Naive thymus-derived CD8-positive, alpha-beta T cell (primary cell): ENCODE measurements at regions not wholly inside any gene's neighbourhood (a gene's known extent, or its start where the extent isn't known, plus 50 kb on each side); places are given as distances from the start of the nearest gene placed in this dataset.
"Not testable (repeated sequence)": the region's sequence is repeated elsewhere in the genome, so short reads cannot be mapped to it uniquely, and the experiment has no call there.

Experiments used
- ATAC-seq, 2 donors: fragments of 150-1000 bp; cut with Tn5 transposase in 1 of 2; sonication (Bioruptor Pico), chemical (Tn5 transposase) in 1 of 2; 1 replicate in 1 of 2; 2 replicates in 1 of 2; pipeline ENCODE4 v1.10.0; 2021; ENCODE audit warnings: mild to moderate bottlenecking in 2 of 2, moderate library complexity in 2 of 2
- POLR2A ChIA-PET: fragments of 350-600 bp; sonication (Branson Sonifier 250); formaldehyde crosslinking; loops from one replicate; lab custom pipeline; 2021; ENCODE audit warnings: antibody characterized with exemption; lab: Charles Lee
- DNase-seq, 10 donors: peaks; one replicate each; pipeline versions ENCODE4 v3.0.0 to v3.0.0-alpha.2; 2020 to 2022
- H3K27ac Mint-ChIP-seq, 10 donors: one replicate each; pipeline ENCODE4 v1.8.0; 2020 to 2022; ENCODE audit warnings: mild to moderate bottlenecking in 10 of 10, mixed read lengths in 10 of 10, moderate library complexity in 4 of 10, inconsistent platforms in 1 of 10
- H3K27me3 Mint-ChIP-seq, 5 donors: one replicate each; pipeline ENCODE4 v1.8.0; 2021 to 2022; ENCODE audit warnings: mixed read lengths in 5 of 5
- H3K36me3 Mint-ChIP-seq, 3 donors: one replicate each; pipeline ENCODE4 v1.8.0; 2020 to 2022; ENCODE audit warnings: mixed read lengths in 3 of 3, mild to moderate bottlenecking in 2 of 3, inconsistent platforms in 1 of 3
- H3K4me1 Mint-ChIP-seq, 4 donors: one replicate each; pipeline ENCODE4 v1.8.0; 2021 to 2022; ENCODE audit warnings: mixed read lengths in 4 of 4
- H3K4me3 Mint-ChIP-seq, 10 donors: one replicate each; pipeline ENCODE4 v1.8.0; 2020 to 2022; ENCODE audit warnings: mild to moderate bottlenecking in 10 of 10, mixed read lengths in 10 of 10, moderate library complexity in 6 of 10, inconsistent platforms in 1 of 10
- H3K9me3 Mint-ChIP-seq, 9 donors: one replicate each; pipeline ENCODE4 v1.8.0; 2020 to 2022; ENCODE audit warnings: mixed read lengths in 9 of 9, mild to moderate bottlenecking in 3 of 9, inconsistent platforms in 1 of 9, moderate library complexity in 1 of 9

GRCh38 chr12:25793196-25793595 lies 165.3 kb upstream of the RASSF8 start:
- Mint-ChIP-seq H3K4me3 (no peak overlapping the region), H3K27ac (no peak overlapping the region), H3K36me3 (no peaks in the 10 kb centered on the region), H3K27me3 (peaks cover 0 to 4% (median 0%) of the 10 kb centered on the region in 5 donors), H3K4me1 (no peaks in the 10 kb centered on the region), H3K9me3 (no peaks in the 10 kb centered on the region)
- ATAC-seq (no peak), DNase-seq (no peak)
- POLR2A ChIA-PET = no interaction called here

GRCh38 chr12:25794571-25794970 lies 163.9 kb upstream of the RASSF8 start:
- peaks cover 0 to 4% (median 0%) of the 10 kb centered on the region in 5 donors for H3K27me3 Mint-ChIP-seq
- no peak overlapping the region for H3K4me3 Mint-ChIP-seq
- POLR2A ChIA-PET = no interaction called here
- DNase-seq = no peak
- H3K4me1 Mint-ChIP-seq = no peaks in the 10 kb centered on the region
- no peak for ATAC-seq
- no peak overlapping the region for H3K27ac Mint-ChIP-seq
- H3K36me3 Mint-ChIP-seq = no peaks in the 10 kb centered on the region
- H3K9me3 Mint-ChIP-seq = no peaks in the 10 kb centered on the region

- Mint-ChIP-seq H3K9me3 (no peaks in the 10 kb centered on the region), H3K27me3 (peaks cover 0 to 4% (median 0%) of the 10 kb centered on the region in 5 donors)
- no peak for DNase-seq
Measured at GRCh38 chr12:25796523-25797000, 161.9 kb upstream of the RASSF8 start.

GRCh38 chr12:25797386-25797785 lies 161.1 kb upstream of the RASSF8 start:
- Mint-ChIP-seq H3K27me3 (peaks cover 0 to 4% (median 0%) of the 10 kb centered on the region in 5 donors), H3K4me1 (peaks cover 0 to 6% (median 2%) of the 10 kb centered on the region in 4 donors), H3K4me3 (no peak overlapping the region), H3K9me3 (no peaks in the 10 kb centered on the region), H3K36me3 (no peaks in the 10 kb centered on the region), H3K27ac (no peak overlapping the region)
- ATAC-seq = no peak
- POLR2A ChIA-PET = no interaction called here
- no peak for DNase-seq

More at GRCh38 chr12:25796523-25797000, 161.9 kb upstream of the RASSF8 start:
- ATAC-seq = no peak
- H3K4me1 Mint-ChIP-seq = peaks cover 0 to 6% (median 2%) of the 10 kb centered on the region in 4 donors
- no peaks in the 10 kb centered on the region for H3K36me3 Mint-ChIP-seq
- POLR2A ChIA-PET = no interaction called here
- H3K27ac Mint-ChIP-seq = no peak overlapping the region
- H3K4me3 Mint-ChIP-seq = no peak overlapping the region

GRCh38 chr12:25797949-25798348 lies 160.5 kb upstream of the RASSF8 start:
- Mint-ChIP-seq H3K4me1 (peaks cover 0 to 6% (median 2%) of the 10 kb centered on the region in 4 donors), H3K4me3 (no peak overlapping the region), H3K9me3 (no peaks in the 10 kb centered on the region), H3K36me3 (no peaks in the 10 kb centered on the region), H3K27ac (no peak overlapping the region), H3K27me3 (peaks cover 0 to 4% (median 0%) of the 10 kb centered on the region in 5 donors)
- POLR2A ChIA-PET = no interaction called here
- no peak for ATAC-seq
- DNase-seq = no peak

- no peaks in the 10 kb centered on the region for H3K36me3 Mint-ChIP-seq
- POLR2A ChIA-PET = no interaction called here
- H3K9me3 Mint-ChIP-seq = peaks cover 0 to 3% (median 0%) of the 10 kb centered on the region in 9 donors
- peak overlapping the region in 1 of 10 donors; percentile 3 for H3K27ac Mint-ChIP-seq
- DNase-seq = no peak
- H3K27me3 Mint-ChIP-seq = no peaks in the 10 kb centered on the region
- ATAC-seq = no peak
- H3K4me3 Mint-ChIP-seq = peak overlapping the region in 1 of 10 donors; percentile 2
- H3K4me1 Mint-ChIP-seq = peaks cover 0 to 6% (median 2%) of the 10 kb centered on the region in 4 donors
Measured at GRCh38 chr12:25800101-25800500, 158.4 kb upstream of the RASSF8 start.

GRCh38 chr12:25801734-25802133 lies 156.7 kb upstream of the RASSF8 start:
- Mint-ChIP-seq H3K27ac (no peak overlapping the region), H3K4me3 (no peak overlapping the region), H3K27me3 (no peaks in the 10 kb centered on the region), H3K9me3 (peaks cover 0 to 3% (median 0%) of the 10 kb centered on the region in 9 donors), H3K36me3 (no peaks in the 10 kb centered on the region), H3K4me1 (peaks cover 1 to 7% (median 6%) of the 10 kb centered on the region in 4 donors)
- no peak for DNase-seq
- POLR2A ChIA-PET = no interaction called here
- ATAC-seq = no peak

GRCh38 chr12:25802143-25802542 lies 156.3 kb upstream of the RASSF8 start:
- POLR2A ChIA-PET = no interaction called here
- H3K9me3 Mint-ChIP-seq = peaks cover 0 to 3% (median 0%) of the 10 kb centered on the region in 9 donors

GRCh38 chr12:25803029-25803664 lies 155.3 kb upstream of the RASSF8 start:
- POLR2A ChIA-PET, H3K27ac Mint-ChIP-seq, H3K27me3 Mint-ChIP-seq, H3K9me3 Mint-ChIP-seq, H3K4me1 Mint-ChIP-seq, DNase-seq, H3K36me3 Mint-ChIP-seq, H3K4me3 Mint-ChIP-seq: not testable (repeated sequence)
- ATAC-seq = peak in 1 of 2 donors; percentile 56

More at GRCh38 chr12:25802143-25802542, 156.3 kb upstream of the RASSF8 start:
- no peak overlapping the region for H3K4me3 Mint-ChIP-seq
- no peak overlapping the region for H3K27ac Mint-ChIP-seq
- no peaks in the 10 kb centered on the region for H3K36me3 Mint-ChIP-seq
- ATAC-seq (no peak), DNase-seq (no peak)
- peaks cover 1 to 8% (median 6%) of the 10 kb centered on the region in 4 donors for H3K4me1 Mint-ChIP-seq
- H3K27me3 Mint-ChIP-seq = no peaks in the 10 kb centered on the region

GRCh38 chr12:25804286-25804685 lies 154.2 kb upstream of the RASSF8 start:
- H3K9me3 Mint-ChIP-seq = peaks cover 0 to 10% (median 4%) of the 10 kb centered on the region in 9 donors
- ATAC-seq, H3K4me3 Mint-ChIP-seq, H3K36me3 Mint-ChIP-seq, POLR2A ChIA-PET, DNase-seq, H3K27ac Mint-ChIP-seq, H3K27me3 Mint-ChIP-seq, H3K4me1 Mint-ChIP-seq: not testable (repeated sequence)

GRCh38 chr12:25806271-25806670 lies 152.2 kb upstream of the RASSF8 start:
- POLR2A ChIA-PET = no interaction called here
- peaks cover 0 to 14% (median 5%) of the 10 kb centered on the region in 9 donors for H3K9me3 Mint-ChIP-seq
- peaks cover 0 to 8% (median 2%) of the 10 kb centered on the region in 4 donors for H3K4me1 Mint-ChIP-seq
- DNase-seq (no peak), ATAC-seq (no peak)
- H3K4me3 Mint-ChIP-seq = no peak overlapping the region
- H3K27ac Mint-ChIP-seq = no peak overlapping the region
- H3K36me3 Mint-ChIP-seq = peaks cover 0 to 2% (median 0%) of the 10 kb centered on the region in 3 donors
- peaks cover 0 to 5% (median 0%) of the 10 kb centered on the region in 5 donors for H3K27me3 Mint-ChIP-seq

GRCh38 chr12:25808604-25809003 lies 149.9 kb upstream of the RASSF8 start:
- POLR2A ChIA-PET = no interaction called here
- ATAC-seq (no peak), DNase-seq (no peak)
- H3K27me3 Mint-ChIP-seq = peaks cover 0 to 5% (median 0%) of the 10 kb centered on the region in 5 donors
- no peak overlapping the region for H3K27ac Mint-ChIP-seq
- peaks cover 0 to 2% (median 0%) of the 10 kb centered on the region in 3 donors for H3K36me3 Mint-ChIP-seq
- peaks cover 0 to 13% (median 4%) of the 10 kb centered on the region in 9 donors for H3K9me3 Mint-ChIP-seq
- no peak overlapping the region for H3K4me3 Mint-ChIP-seq
- peaks cover 0 to 8% (median 2%) of the 10 kb centered on the region in 4 donors for H3K4me1 Mint-ChIP-seq

- peaks cover 0 to 2% (median 0%) of the 10 kb centered on the region in 3 donors for H3K36me3 Mint-ChIP-seq
- peaks cover 0 to 8% (median 2%) of the 10 kb centered on the region in 4 donors for H3K4me1 Mint-ChIP-seq
- peaks cover 0 to 12% (median 3%) of the 10 kb centered on the region in 9 donors for H3K9me3 Mint-ChIP-seq
- DNase-seq = no peak
- peaks cover 0 to 5% (median 0%) of the 10 kb centered on the region in 5 donors for H3K27me3 Mint-ChIP-seq
- POLR2A ChIA-PET = no interaction called here
- H3K27ac Mint-ChIP-seq = no peak overlapping the region
- no peak overlapping the region for H3K4me3 Mint-ChIP-seq
- ATAC-seq = no peak
Measured at GRCh38 chr12:25810683-25811082, 147.8 kb upstream of the RASSF8 start.
